GM12891 (cell line): ENCODE measurements at regions not wholly inside any gene's neighbourhood (a gene's known extent, or its start where the extent isn't known, plus 50 kb on each side); places are given as distances from the start of the nearest gene placed in this dataset.

ENCODE experiments used
- DNase-seq: peaks from one replicate; pipeline ENCODE4 v3.0.0; 2011; ENCODE audit warnings: low spot score; ENCODE audit not compliant: insufficient read length
- FAIRE-seq: peaks from 2 replicates; lab custom pipeline; 2011; peaks lifted over from hg19 to GRCh38; lab: Jason Lieb, UNC
- PAX5 ChIP-seq: IDR thresholded peaks from 2 replicates; pipeline ENCODE4 v1.6.1; 2011; ENCODE audit warnings: low read length, moderate library complexity, mild to moderate bottlenecking; ENCODE audit not compliant: insufficient read depth, severe bottlenecking
- POLR2A ChIP-seq: IDR thresholded peaks from 2 replicates; pipeline ENCODE4 v1.6.1; 2011; ENCODE audit warnings: low read depth, low read length, control low read depth
- POLR2AphosphoS5 ChIP-seq: IDR thresholded peaks from 2 replicates; pipeline ENCODE4 v1.6.1; 2011; ENCODE audit warnings: low read depth, low read length, control low read depth
- POU2F2 ChIP-seq: IDR thresholded peaks from 2 replicates; pipeline ENCODE4 v1.6.1; 2011; ENCODE audit warnings: low read depth, mild to moderate bottlenecking, control low read depth, low read length, moderate library complexity
- SPI1 ChIP-seq: IDR thresholded peaks from 2 replicates; pipeline ENCODE4 v1.6.1; 2011; ENCODE audit warnings: low read depth, low read length, control low read depth
- TAF1 ChIP-seq: IDR thresholded peaks from 2 replicates; pipeline ENCODE4 v1.6.1; 2011; ENCODE audit warnings: low read depth, low read length, control low read depth

DNA sequence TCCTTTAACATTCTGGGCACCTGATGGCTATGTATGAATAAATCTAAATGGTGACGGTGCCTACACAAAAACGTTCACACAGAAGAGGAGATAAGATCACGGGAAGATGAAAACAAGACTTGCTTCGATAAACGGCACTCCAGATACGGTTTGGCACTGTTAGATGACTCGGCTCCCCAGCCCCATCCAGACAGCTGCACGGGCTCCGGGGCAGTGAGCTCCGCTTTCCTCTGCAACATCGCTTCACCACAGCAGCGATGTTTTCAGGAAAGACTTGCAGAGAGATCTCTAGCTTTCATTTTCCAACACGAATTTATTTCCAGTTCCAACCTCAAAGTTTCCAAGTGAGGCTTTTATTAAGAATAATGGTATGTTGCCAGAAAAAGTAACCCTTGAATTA lies 132.1 kb downstream of the KLF6 start:
- no peak for TF ChIP-seq POU2F2
- no peak for TF ChIP-seq POLR2AphosphoS5
- TF ChIP-seq TAF1, result no peak
- TF ChIP-seq POLR2A, result no peak
- TF ChIP-seq PAX5, result no peak
- no peak for TF ChIP-seq SPI1
- no peak for DNase-seq
- no peak for FAIRE-seq

DNA sequence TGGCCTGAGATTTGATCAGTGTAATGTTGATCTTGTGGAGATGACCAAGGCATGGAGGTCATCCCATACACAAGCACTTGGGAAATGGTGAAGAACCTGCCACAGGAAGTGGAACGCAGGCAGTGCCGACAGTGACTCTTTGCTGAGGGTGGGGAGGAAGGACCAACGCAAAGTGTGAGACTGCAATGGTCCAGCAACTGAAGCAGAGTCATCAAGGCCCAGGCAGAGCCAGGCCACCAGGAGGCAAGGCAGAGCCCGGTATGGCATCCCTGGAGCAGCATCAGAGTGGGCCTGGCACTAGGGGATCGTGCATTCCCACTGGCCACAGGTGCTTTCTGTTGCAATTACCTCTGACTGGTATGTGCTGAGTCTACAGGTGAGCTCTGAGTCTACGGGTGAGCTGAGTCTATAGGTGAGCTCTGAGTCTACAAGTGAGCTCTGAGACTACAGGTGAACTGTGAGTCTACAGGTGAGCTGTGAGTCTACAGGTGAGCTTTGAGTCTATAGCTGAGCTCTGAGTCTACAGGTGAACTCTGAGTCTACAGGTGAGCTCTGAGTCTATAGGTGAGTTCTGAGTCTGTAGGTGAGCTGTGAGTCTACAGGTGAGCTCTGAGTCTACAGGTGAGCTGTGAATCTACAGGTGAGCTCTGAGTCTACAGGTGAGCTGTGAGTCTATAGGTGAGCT lies 132.9 kb downstream of the KLF6 start:
- TF ChIP-seq POLR2AphosphoS5 (no peak), POU2F2 (no peak), TAF1 (no peak), PAX5 (no peak), SPI1 (no peak), POLR2A (no peak)
- DNase-seq (no peak), FAIRE-seq (no peak)

DNA sequence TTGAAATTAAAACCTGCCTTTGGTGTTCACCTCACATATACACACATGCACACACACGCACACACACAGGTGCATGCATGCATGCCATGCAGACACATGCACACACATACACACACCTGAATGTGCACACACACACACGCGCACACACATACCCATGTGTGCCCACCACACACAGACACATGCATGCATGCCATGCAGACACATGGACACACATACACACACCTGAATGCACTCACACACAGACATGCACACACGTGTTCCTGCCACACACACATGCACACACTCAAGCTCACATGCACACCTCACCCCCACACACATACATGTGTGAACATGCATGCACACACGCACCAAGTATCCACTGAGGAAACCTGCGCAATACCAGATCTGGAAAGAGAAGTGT lies 136.4 kb downstream of the KLF6 start:
- TF ChIP-seq TAF1 (no peak), SPI1 (no peak), PAX5 (no peak), POLR2A (no peak), POLR2AphosphoS5 (no peak), POU2F2 (no peak)
- FAIRE-seq, result peak; percentile 13
- DNase-seq, result no peak

DNA sequence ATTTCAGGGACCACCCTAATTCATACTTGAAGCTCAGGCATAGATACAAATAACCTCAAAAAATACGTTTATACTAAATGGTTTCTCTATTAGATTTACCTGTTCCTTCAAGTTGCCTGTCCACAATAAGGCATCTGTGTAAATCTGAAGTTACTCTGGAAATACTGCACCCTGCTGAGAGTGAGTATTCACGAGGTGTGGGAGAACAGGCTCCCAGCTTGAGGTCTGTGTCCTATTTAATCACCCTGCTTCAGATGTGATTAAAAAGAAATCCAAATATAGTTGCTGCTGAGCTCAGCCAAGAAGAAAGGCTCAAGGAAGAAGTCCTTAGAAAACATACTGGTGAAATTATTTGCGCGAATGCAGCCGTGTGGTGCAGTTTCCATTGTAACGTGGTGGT lies 136.8 kb downstream of the KLF6 start:
- FAIRE-seq (no peak), DNase-seq (no peak)
- TF ChIP-seq POLR2AphosphoS5 (no peak), POU2F2 (no peak), POLR2A (no peak), TAF1 (no peak), PAX5 (no peak), SPI1 (no peak)

DNA sequence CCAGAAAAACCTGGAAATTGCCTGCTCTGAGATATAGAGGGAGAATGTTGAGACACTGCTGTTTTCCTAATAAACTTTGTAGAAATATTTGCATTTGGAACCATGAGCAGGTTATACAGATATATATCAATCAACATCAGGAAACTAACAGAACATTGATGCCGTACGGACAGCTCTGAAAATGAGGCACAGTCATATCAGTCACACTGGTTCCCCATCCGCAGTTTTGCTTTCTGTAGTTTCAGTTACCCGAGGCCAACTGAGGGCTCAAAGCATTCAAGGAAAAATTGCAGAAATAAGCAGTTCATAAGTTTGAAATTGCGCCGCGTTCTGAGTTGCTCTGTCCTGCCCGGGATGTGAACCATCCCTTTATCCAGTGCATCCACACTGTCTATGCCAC lies 137.9 kb downstream of the KLF6 start:
- FAIRE-seq (no peak), DNase-seq (no peak)
- TF ChIP-seq SPI1 (no peak), POLR2AphosphoS5 (no peak), TAF1 (no peak), POU2F2 (no peak), PAX5 (no peak), POLR2A (no peak)

DNA sequence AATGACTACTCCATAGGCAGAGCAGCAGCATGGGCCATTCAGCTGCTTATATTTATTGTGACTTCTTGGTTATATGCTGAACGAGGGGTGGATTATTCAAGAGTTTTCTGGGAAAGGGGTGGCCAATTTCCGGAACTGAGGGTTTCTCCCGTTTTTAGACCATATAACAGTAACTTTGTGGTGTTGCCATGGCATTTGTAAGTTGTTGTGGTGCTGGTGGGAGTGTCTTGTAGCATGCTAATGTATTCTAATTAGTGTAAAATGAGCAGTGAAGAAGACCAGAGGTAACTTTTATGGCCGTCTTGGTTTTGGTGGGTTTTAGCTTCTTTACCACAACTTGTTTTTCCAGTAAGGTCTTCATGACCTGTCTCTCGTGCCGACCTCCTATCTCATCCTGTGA lies 139.6 kb downstream of the KLF6 start:
- no peak for DNase-seq
- no peak for TF ChIP-seq POLR2A
- TF ChIP-seq POU2F2, result no peak
- no peak for FAIRE-seq

DNA sequence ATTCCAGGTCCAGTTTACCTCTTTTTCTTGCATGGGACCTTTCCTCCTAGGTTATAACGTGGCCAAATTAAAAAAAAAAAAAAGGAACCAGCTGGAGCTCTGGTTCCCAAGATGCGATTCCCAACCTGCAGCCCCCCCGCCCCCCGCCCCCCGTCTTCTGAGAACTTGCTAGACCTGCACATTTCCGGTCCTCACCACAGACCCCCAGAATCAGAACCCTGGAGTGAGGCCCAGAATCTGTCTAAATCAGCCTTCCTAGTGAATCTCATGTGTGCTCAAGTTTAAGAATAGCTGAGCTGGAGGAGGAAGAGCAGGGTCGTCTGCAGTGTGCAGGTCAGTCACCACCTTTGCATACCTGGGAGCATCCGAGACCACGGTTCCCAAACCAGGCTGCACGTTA lies 144.2 kb downstream of the KLF6 start:
- FAIRE-seq, result no peak
- TF ChIP-seq SPI1 (no peak), POLR2AphosphoS5 (no peak), POLR2A (no peak), TAF1 (no peak), POU2F2 (no peak), PAX5 (no peak)
- DNase-seq, result no peak

DNA sequence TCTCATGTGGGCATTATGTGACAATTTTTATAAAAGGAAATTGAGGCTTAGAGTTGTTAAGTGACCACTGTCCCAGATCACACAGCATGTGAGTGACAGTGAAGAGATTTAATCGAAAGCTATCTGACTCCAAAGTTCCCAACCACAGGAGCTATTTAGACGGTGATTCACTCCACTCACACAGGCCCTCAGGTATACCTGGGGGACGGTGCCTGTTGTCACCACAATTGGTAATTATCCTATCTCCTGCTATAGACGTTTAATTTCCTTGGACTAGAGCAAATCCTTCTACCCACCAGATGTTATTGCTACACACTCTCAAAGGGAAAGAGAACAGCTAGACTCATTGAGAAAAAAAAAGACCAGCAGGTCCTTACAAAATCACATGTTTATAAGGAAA lies 145.5 kb downstream of the KLF6 start:
- no peak for FAIRE-seq
- DNase-seq, result no peak
- no peak for TF ChIP-seq POLR2A
- no peak for TF ChIP-seq POU2F2
- no peak for TF ChIP-seq PAX5
- no peak for TF ChIP-seq TAF1
- no peak for TF ChIP-seq SPI1
- TF ChIP-seq POLR2AphosphoS5, result no peak

DNA sequence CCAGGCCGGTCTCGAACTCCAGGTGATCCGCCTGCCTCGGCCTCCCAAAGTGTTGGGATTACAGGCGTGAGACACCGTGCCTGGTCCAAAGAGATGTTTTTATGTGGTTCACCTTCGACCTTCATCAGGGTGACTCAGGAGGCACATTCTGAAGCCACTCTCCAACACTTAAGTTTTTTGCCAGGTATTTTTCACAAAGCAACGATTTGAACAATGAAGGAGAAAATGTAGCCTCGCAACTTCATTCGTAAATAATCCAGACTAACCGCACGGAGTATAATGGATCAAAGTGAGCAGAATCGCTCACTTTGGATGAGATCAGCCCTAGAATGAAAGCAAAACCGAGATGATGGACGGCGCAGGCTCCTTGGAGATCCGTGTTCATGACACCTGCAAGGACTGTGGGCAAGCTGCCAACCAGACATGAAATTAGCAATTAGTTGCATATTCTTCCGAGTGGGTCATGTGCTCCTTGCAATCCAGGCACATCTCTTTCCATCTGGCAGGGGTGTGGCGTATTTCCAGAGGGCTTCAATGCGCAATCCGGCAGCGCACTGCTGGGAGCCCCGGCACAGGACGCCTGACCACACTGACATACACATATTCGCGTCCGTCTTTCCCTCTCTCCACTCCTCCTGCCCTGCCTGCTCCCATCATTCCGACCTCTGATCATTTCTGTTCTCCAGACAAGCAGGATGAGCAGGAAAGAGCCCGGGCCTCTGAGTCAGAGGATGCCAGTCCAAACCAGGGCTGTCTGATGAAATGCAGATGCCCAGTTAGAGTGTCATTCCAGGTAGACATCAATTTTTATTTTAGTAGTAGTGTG lies 148.4 kb downstream of the KLF6 start:
- TF ChIP-seq TAF1 (no peak), SPI1 (no peak), POLR2AphosphoS5 (no peak), POU2F2 (no peak)
- DNase-seq (no peak), FAIRE-seq (no peak)

DNA sequence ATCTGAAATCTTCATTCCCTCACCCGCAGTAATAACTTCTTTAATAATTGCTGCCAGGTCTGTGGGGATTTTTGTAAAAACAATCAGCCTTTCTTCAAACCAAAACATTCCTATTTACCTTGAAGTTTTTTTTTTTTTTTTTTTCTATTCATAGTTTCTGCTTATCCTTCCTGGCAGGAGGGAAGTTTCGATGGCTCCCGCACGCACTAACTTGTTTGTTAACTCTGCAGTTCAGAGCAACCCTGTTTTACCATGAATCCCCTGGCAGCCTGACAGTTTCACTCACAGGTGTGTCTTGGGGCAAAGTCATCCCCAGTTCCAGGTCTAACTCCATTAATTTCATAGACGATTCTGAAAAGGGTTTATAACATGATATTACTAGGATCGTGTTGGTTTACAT lies 149.3 kb downstream of the KLF6 start:
- TF ChIP-seq POLR2A, result no peak
- TF ChIP-seq POLR2AphosphoS5, result no peak
- FAIRE-seq, result no peak
- DNase-seq, result no peak
